Lower lobe of right lung (tissue), 2 donors: ENCODE measurements at regions not wholly inside any gene's neighbourhood (a gene's known extent, or its start where the extent isn't known, plus 50 kb on each side); places are given as distances from the start of the nearest gene placed in this dataset.

Experiments used
- ATAC-seq, 2 donors: fragments of 200-7000 bp; cut with Tn5 transposase; one replicate each; pipeline ENCODE4 v1.9.1; 2020 to 2022; ENCODE audit warnings: mild to moderate bottlenecking in 2 of 2, moderate library complexity in 2 of 2
- DNase-seq: peaks from one replicate; pipeline ENCODE4 v3.0.0-alpha.2; 2020
- H3K27ac ChIP-seq: fragments of 200-600 bp; one replicate; pipeline ENCODE4 v1.8.0; 2022
- H3K27me3 ChIP-seq: fragments of 200-600 bp; one replicate; pipeline ENCODE4 v1.8.0; 2022; ENCODE audit warnings: low read depth
- H3K36me3 ChIP-seq: fragments of 200-600 bp; one replicate; pipeline ENCODE4 v1.8.0; 2022; ENCODE audit warnings: mild to moderate bottlenecking
- H3K4me1 ChIP-seq: fragments of 200-600 bp; one replicate; pipeline ENCODE4 v1.8.0; 2022
- H3K4me3 ChIP-seq: fragments of 200-600 bp; one replicate; pipeline ENCODE4 v1.8.0; 2022; ENCODE audit warnings: mild to moderate bottlenecking
- H3K9me3 ChIP-seq: fragments of 200-600 bp; one replicate; pipeline ENCODE4 v1.8.0; 2022
- CTCF ChIP-seq: fragments of 200-600 bp; IDR thresholded peaks from one replicate; pipeline ENCODE4 v1.8.0; 2022; ENCODE audit warnings: antibody characterized with exemption, mild to moderate bottlenecking
- intact Hi-C: fragments of 100-400 bp; cut with DNase I; formaldehyde crosslinking; loops from one replicate; pipeline ENCODE4 v1.11.0; 2022
- donor health status: DM: no; HTN: yes; CAD: no; lungs with severe emphysema.

GRCh38 chr4:189396435-189396834, 544.2 kb upstream of the FRG1 start:
- DNase-seq (no peak), ATAC-seq (no peak)
- Histone ChIP-seq H3K27me3 (no peaks in the 10 kb centered on the region), H3K9me3 (no peaks in the 10 kb centered on the region), H3K36me3 (no peaks in the 10 kb centered on the region), H3K27ac (no peak overlapping the region), H3K4me1 (no peaks in the 10 kb centered on the region), H3K4me3 (no peak overlapping the region)
- no peak for TF ChIP-seq CTCF
- intact Hi-C loops, result no loop called here

- no peak for TF ChIP-seq CTCF
- no peak overlapping the region for H3K27ac ChIP-seq
- no peaks in the 10 kb centered on the region for H3K9me3 ChIP-seq
- H3K4me1 ChIP-seq, result no peaks in the 10 kb centered on the region
- intact Hi-C loops, result no loop called here
- no peak overlapping the region for H3K4me3 ChIP-seq
- ATAC-seq, result no peak
- H3K27me3 ChIP-seq, result no peaks in the 10 kb centered on the region
- H3K36me3 ChIP-seq, result no peaks in the 10 kb centered on the region
- no peak for DNase-seq
Observed at GRCh38 chr4:189404271-189404670, 536.4 kb upstream of the FRG1 start.

- Histone ChIP-seq H3K4me1 (no peaks in the 10 kb centered on the region), H3K4me3 (no peak overlapping the region), H3K27me3 (no peaks in the 10 kb centered on the region), H3K27ac (no peak overlapping the region), H3K36me3 (no peaks in the 10 kb centered on the region), H3K9me3 (no peaks in the 10 kb centered on the region)
- intact Hi-C loops, result no loop called here
- DNase-seq (no peak), ATAC-seq (no peak)
- TF ChIP-seq CTCF, result no peak
Observed at GRCh38 chr4:189409158-189409557, 531.5 kb upstream of the FRG1 start.

DNA sequence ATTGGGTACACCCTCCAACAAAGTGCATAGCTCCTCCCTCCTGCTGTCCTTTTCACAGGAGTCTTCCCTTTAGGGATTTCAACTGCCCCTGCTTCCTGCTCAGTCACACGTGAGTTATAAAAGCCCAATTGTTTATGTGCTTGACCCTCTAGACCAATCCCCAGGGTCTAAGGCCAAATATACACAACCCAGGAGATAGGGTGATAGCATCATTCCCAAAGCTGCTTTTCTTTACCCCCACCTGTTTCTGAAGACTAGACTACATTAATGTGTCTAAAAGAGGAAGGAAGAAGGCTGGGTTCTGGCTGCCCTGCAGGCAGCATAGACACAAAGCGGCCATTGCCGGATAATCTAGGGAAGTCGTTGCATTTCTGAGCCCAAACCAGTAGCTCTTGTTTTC, 526.7 kb upstream of the FRG1 start:
- Histone ChIP-seq H3K27ac (no peak overlapping the region), H3K4me3 (no peak overlapping the region)

GRCh38 chr4:189420572-189420971, 520.1 kb upstream of the FRG1 start:
- Histone ChIP-seq H3K4me1 (no peaks in the 10 kb centered on the region), H3K4me3 (no peak overlapping the region), H3K27me3 (no peaks in the 10 kb centered on the region), H3K27ac (no peak overlapping the region), H3K9me3 (no peaks in the 10 kb centered on the region), H3K36me3 (no peaks in the 10 kb centered on the region)
- no peak for TF ChIP-seq CTCF
- DNase-seq, result no peak
- intact Hi-C loops, result no loop called here
- no peak for ATAC-seq

More for the DNA sequence above, 526.7 kb upstream of the FRG1 start:
- no peaks in the 10 kb centered on the region for H3K36me3 ChIP-seq
- DNase-seq (no peak), ATAC-seq (no peak)
- TF ChIP-seq CTCF, result no peak
- H3K27me3 ChIP-seq, result no peaks in the 10 kb centered on the region
- no peaks in the 10 kb centered on the region for H3K4me1 ChIP-seq
- H3K9me3 ChIP-seq, result no peaks in the 10 kb centered on the region
- intact Hi-C loops, result no loop called here

DNA sequence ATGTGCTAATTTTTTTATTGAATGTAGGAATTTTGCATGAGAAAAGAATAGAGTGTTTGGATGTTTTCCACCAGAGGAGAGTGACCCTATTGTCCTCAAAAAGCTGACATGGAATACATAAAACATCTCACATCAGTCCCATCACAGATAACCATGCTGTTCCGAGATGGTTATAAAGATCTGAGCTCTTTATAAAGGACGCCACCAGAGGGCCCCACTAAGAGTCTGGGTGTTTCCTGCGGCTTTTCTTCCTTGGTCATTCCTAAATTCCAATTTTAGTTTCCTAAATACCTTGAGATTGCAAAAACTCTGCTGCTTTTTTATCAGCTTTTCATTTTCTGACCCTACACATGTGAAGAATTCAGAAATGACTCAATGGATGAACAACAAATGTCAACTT, 504.5 kb upstream of the FRG1 start:
- H3K4me1 ChIP-seq, result no peaks in the 10 kb centered on the region
- intact Hi-C loops, result no loop called here
- H3K27me3 ChIP-seq, result no peaks in the 10 kb centered on the region
- no peak overlapping the region for H3K27ac ChIP-seq
- no peak overlapping the region for H3K4me3 ChIP-seq
- ATAC-seq (no peak), DNase-seq (no peak)
- H3K9me3 ChIP-seq, result no peaks in the 10 kb centered on the region
- H3K36me3 ChIP-seq, result no peaks in the 10 kb centered on the region
- TF ChIP-seq CTCF, result no peak
